EH (cell line): ENCODE measurements at regions not wholly inside any gene's neighbourhood (a gene's known extent, or its start where the extent isn't known, plus 50 kb on each side); places are given as distances from the start of the nearest gene placed in this dataset.
"Not testable (repeated sequence)": the region's sequence is repeated elsewhere in the genome, so short reads cannot be mapped to it uniquely, and the experiment has no call there.

ENCODE experiments used
- DNase-seq: peaks from one replicate; pipeline ENCODE4 v3.0.0-alpha.2; 2015; ENCODE audit warnings: low read depth

- DNase-seq: no peak
Measured at GRCh38 chr5:103910786-103911185, 348.2 kb upstream of the NUDT12 start.

GRCh38 chr5:103910011-103910410, 347.4 kb upstream of the NUDT12 start:
- no peak for DNase-seq

DNA sequence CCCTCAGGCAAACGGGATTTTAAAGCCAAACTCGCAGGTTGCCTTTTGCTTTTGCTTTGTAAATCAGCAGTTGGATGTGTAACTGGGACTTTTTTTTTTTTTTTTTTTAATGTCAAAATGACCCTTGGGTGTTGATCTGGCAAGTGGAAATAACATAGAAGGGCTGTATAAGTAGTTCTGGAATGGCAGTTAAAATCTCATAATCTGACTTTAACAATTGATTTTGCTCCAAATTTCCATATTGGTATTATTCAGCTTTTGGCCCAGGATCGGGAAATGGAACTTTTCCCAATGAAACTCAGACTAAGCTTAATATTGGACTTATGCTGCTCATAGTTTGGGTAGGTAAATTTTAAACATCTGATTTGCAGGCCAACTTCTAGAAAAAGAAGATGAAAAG, 346.8 kb upstream of the NUDT12 start:
- no peak for DNase-seq

- no peak for DNase-seq
Measured at GRCh38 chr5:103908336-103909080, 345.9 kb upstream of the NUDT12 start.

GRCh38 chr5:103907001-103907400, 344.4 kb upstream of the NUDT12 start:
- DNase-seq: no peak

- no peak for DNase-seq
Measured at GRCh38 chr5:103904651-103905050, 342.1 kb upstream of the NUDT12 start.

GRCh38 chr5:103902893-103903292, 340.3 kb upstream of the NUDT12 start:
- DNase-seq: no peak

GRCh38 chr5:103901885-103902284, 339.3 kb upstream of the NUDT12 start:
- peak; percentile 43 for DNase-seq

DNA sequence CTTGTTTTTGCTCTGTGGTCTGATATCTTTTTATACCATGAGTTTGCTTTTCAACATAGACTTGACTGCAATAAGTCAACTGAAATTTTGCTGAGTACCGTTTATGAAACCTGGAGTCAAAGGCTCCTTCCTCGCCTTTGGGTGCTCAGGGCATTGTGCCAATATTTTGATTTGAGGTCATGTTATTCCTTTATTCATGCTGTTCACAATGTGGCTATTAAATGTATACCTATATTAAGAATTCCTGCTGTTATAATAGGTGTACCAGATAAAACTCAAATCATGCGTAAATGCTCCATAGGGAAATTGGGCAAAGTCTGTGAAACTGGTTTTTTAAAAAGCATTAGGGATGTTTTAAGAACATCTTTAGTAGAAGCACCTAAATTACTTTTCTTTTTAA, 334.0 kb upstream of the NUDT12 start:
- DNase-seq: no peak

- no peak for DNase-seq
Measured at GRCh38 chr5:103895738-103896137, 333.1 kb upstream of the NUDT12 start.

DNA sequence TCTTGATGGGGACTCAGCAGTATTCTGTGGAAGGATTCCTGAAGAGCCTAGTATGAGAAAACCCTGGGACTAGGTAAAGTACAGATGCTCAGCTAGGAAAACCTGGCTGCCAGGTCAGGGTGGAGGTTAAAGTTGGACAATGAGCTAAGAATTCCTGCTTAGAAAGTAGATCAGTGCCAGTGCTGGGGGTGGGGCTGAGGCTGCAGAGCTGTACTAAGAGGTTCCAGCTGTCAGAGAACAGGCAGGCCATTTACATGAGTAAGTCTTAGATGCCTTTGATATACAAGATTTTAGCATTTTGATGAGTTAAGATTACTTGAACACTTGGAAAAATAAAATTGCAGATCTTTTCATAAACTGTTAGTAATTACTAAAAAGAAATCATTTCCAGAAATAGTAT, 332.3 kb upstream of the NUDT12 start:
- DNase-seq: peak; percentile 57

DNA sequence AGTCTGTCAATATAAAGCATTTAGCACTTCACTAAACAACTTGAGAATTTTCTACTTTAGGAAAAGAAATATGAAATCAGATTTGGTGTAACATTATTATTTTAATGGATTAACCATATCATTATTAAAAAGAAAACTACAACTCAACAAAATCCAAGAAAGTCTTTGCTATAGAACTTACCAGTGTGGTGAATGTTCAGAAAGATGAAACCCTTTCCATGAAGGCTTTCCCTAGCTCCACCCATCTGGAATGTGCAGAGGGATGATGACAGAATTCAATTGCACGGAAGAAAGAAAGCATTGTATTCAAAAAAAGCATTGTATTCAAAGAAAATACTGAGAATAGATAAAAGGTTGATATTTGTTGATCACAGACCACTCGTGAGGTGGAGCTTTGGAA, 328.6 kb upstream of the NUDT12 start:
- DNase-seq: no peak

DNA sequence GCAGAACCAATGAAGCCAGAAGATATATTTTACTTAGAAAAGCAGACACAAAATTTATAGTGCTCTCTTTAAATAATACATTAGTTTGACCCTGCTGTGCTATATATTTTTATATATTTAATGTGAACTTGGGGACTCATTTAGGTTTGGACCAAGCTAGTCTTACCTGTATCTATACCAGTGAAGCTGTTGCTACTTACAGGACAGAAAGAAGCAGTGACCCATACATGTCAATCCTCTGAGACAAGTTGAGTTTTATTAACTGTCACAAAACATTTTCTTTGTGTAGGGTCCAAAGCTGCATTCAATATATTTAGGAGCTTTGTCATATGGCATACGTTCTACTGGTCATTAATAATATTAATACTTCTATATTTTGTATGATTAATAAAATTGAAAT, 327.7 kb upstream of the NUDT12 start:
- no peak for DNase-seq

DNA sequence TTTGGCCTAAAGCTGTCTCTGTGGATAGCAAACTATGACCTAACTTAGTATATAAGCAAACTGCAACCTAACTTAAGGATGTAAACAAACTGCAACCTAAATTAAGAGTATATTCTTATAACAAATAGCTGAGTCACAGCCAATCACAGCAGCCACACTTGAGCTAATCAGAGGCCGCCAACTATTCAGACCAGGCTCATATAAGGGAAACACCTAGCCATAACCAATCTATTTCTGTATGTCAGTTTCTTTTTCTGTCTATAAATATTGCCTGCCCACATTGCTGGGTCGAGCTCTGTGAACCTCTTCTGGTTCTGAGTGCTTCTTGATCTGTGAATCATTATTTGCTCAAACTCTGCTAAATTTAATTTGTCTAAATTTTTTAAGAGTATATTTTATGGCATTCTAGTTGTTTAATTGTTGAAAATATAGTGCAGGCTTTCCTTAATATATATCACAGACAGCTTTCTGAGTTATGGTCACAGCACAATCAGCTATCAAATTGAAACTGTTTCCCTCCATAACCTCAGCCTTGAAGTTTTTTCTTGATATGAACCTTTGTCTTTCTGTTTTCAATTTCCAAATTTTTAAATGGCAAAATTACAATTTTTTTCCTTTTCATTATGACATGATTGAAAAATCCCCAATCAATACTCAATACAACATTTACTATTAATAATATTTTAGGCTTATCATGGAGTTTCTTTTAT, 327.1 kb upstream of the NUDT12 start:
- no peak for DNase-seq

DNA sequence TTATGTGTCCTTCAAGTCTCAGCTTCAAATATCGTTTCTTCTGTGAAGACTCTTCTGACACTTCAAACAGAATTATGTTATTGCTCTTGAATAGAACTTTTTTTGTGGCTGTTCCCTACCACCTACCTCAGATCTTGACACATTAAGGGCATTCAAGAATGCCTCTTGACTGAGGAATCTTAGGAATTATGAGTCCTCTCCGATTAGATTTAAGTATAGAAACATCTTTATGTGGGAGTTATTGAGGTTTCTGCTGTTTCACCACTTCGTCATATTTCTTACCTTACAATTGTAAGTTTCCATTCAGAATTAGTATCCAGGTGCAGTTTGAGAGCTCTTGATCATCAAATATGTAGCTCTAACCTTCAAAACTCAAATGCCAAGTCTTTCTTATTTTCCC, 324.2 kb upstream of the NUDT12 start:
- no peak for DNase-seq

DNA sequence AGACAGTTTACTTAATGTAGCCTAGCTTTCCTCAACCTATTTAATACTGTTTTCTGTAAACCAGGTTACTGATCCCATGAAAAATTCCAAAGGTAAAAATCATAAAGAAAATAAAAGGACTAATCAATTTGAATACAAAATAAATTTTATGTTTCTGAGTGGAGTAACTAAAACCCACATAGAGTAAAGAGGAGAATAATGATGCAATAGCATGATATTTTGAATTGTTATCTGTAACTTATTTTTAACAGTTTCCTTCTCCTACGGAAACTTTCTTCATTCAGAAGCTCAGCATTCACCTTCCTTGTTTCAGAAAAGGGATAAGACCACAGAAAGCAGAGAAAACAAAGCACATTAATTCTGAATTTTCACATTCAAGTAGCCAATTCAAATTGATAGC, 320.6 kb upstream of the NUDT12 start:
- no peak for DNase-seq

DNA sequence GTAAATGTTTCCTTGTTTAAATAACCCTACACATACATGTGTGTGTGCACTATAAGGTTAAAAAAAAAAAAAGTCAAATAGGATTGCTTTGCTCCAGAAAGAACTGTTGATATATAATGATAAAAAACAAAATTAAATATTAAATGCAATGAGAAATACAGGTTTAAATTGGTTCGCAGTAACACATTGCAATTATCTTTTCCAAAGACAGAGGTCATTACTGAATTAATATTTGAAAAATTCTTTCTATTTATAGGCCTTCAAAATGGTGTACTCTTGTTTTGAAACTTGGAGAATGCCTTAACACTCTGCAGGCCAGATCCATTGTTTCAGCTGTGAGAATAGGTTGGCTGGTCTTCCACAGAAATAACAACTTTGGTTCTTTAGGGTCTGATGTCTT, 319.0 kb upstream of the NUDT12 start:
- no peak for DNase-seq

GRCh38 chr5:103867857-103868598, 305.4 kb upstream of the NUDT12 start:
- peak; percentile 50 for DNase-seq

DNA sequence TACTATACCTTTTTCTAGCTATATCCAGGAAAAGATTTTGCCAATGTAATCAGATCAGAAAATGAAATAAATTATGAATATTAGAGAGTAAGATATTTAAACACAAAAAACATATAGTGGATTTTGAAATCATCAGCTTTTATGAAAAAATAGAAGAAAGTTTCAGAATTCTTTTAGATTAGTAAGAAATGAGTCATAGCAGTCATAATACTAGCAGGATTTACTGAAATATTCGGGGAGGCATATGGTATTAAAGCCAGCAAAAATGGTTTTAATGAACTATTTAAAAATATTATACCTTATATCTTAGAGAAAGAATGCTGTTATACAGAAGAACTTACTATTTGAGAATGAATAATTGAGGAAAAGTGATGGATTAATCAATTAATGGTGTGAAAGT, 303.6 kb upstream of the NUDT12 start:
- DNase-seq: peak; percentile 29

DNA sequence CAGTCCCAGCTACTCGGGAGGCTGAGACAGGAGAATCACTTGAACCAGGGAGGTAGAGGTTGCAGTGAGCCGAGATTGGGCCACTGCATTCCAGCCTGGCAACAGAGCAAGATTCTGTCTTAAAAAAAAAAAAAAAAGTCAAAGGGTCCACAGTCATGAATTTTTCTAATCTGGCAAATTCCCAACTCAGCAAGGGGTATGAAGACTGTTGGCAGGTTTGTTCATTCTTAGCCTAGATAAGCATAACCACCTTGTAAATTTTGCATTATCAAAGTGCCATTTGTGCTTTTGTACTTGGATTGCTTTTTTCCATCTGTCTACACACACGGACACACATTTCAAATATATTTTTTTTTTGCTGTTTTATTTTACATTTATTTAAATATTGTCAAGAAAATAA, 299.8 kb upstream of the NUDT12 start:
- peak; percentile 23 for DNase-seq

GRCh38 chr5:103860327-103860726, 297.7 kb upstream of the NUDT12 start:
- DNase-seq: no peak

GRCh38 chr5:103858367-103858766, 295.8 kb upstream of the NUDT12 start:
- not testable (repeated sequence) for DNase-seq

DNA sequence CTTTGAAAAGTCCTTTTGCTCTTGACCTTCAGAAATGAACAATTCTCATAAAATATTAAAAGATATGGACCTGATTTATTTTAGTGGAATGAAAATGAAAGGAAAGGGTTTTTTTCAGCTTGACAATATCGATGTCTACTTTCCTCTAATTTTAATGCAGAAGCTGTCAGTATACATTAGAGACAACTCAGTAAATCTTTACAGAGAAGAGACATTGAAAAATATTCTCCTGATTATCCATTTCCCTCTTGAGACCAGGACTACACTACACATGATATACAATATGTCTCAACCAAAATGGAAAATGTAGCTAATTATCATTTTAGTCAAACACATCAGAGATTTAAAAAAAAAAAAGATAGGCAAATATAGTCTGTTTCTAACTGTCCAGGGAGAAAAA, 288.5 kb upstream of the NUDT12 start:
- no peak for DNase-seq
